MCF 10A (cell line): ENCODE measurements at regions not wholly inside any gene's neighbourhood (a gene's known extent, or its start where the extent isn't known, plus 50 kb on each side); places are given as distances from the start of the nearest gene placed in this dataset.

ENCODE experiments used
- BruUV-seq: library from RNA; stranded (reverse); fragments of 400-500 nt; replicated peaks from 2 replicates; lab custom pipeline; 2021; lab: Mats Ljungman, UMichigan
- CTCF ChIA-PET: fragments of 300-600 bp; sonication (Branson Sonifier 250); formaldehyde crosslinking; extraction: SDS; loops from one replicate; lab custom pipeline; 2021; ENCODE audit warnings: antibody characterized with exemption, inconsistent platforms; lab: Yijun Ruan, JAX
- POLR2A ChIA-PET: fragments of 300-600, 350-650 bp; sonication (Branson Sonifier 250); formaldehyde crosslinking; extraction: SDS; loops from one replicate; lab custom pipeline; 2020; ENCODE audit warnings: antibody characterized with exemption, inconsistent platforms; lab: Yijun Ruan, JAX
- DNase-seq: peaks from one replicate; pipeline ENCODE4 v3.0.0-alpha.2; 2018; ENCODE audit not compliant: unreplicated experiment
- H3K27ac Mint-ChIP-seq: one replicate; pipeline ENCODE4 v1.8.0; 2022; ENCODE audit warnings: mild to moderate bottlenecking, low read depth, mixed read lengths; ENCODE audit not compliant: unreplicated experiment
- H3K27me3 Mint-ChIP-seq: one replicate; pipeline ENCODE4 v1.8.0; 2022; ENCODE audit warnings: mixed read lengths; ENCODE audit not compliant: insufficient read depth, unreplicated experiment
- H3K36me3 Mint-ChIP-seq: one replicate; pipeline ENCODE4 v1.8.0; 2022; ENCODE audit warnings: mild to moderate bottlenecking, moderate library complexity, mixed read lengths; ENCODE audit not compliant: insufficient read depth, unreplicated experiment
- H3K4me1 Mint-ChIP-seq: one replicate; pipeline ENCODE4 v1.8.0; 2022; ENCODE audit warnings: mixed read lengths; ENCODE audit not compliant: insufficient read depth, unreplicated experiment
- H3K4me3 Mint-ChIP-seq: one replicate; pipeline ENCODE4 v1.8.0; 2022; ENCODE audit warnings: mild to moderate bottlenecking, moderate library complexity, mixed read lengths; ENCODE audit not compliant: unreplicated experiment
- H3K9me3 Mint-ChIP-seq: one replicate; pipeline ENCODE4 v1.8.0; 2022; ENCODE audit warnings: mixed read lengths; ENCODE audit not compliant: unreplicated experiment
- CTCF ChIP-seq: fragments of 200-600 bp; IDR thresholded peaks from one replicate; pipeline ENCODE4 v1.8.0; 2022; ENCODE audit warnings: antibody characterized with exemption, mild to moderate bottlenecking; ENCODE audit not compliant: unreplicated experiment
- intact Hi-C: fragments of 100-400 bp; cut with micrococcal nuclease; formaldehyde crosslinking; loops from 2 replicates; pipeline ENCODE4 v1.14.1; 2022

GRCh38 chr3:59565125-59565524, 515.3 kb upstream of the CFAP20DC start:
- POLR2A ChIA-PET = interaction anchor here (0.5 to 1.9 kb wide), 5 partner anchors 9 to 1045 kb away, joined by 3 to 17 read pairs (median 4); no protein-coding TSS in a partner anchor
- BruUV-seq = no TSS peak
- DNase-seq = no peak
- TF ChIP-seq CTCF = no peak
- H3K4me1 Mint-ChIP-seq = peaks cover 48% of the 10 kb centered on the region
- no peak overlapping the region for H3K27ac Mint-ChIP-seq
- CTCF ChIA-PET = interaction anchor here (0.6 to 1.2 kb wide), 3 partner anchors 11 to 111 kb away, joined by 3 read pairs; no protein-coding TSS in a partner anchor
- intact Hi-C loops = no loop called here
- H3K9me3 Mint-ChIP-seq = no peaks in the 10 kb centered on the region
- H3K36me3 Mint-ChIP-seq = no peaks in the 10 kb centered on the region
- no peaks in the 10 kb centered on the region for H3K27me3 Mint-ChIP-seq
- no peak overlapping the region for H3K4me3 Mint-ChIP-seq

GRCh38 chr3:59563966-59564365, 514.1 kb upstream of the CFAP20DC start:
- Mint-ChIP-seq H3K27me3 (no peaks in the 10 kb centered on the region), H3K4me1 (peaks cover 60% of the 10 kb centered on the region), H3K27ac (peak overlapping the region; percentile 25), H3K4me3 (no peak overlapping the region), H3K9me3 (no peaks in the 10 kb centered on the region), H3K36me3 (no peaks in the 10 kb centered on the region)
- intact Hi-C loops = no loop called here
- DNase-seq = no peak
- ChIA-PET POLR2A (interaction anchor here (1.1 kb wide), 1 partner anchor 9 kb away, joined by 4 read pairs; no protein-coding TSS in a partner anchor), CTCF (interaction anchor here (0.6 kb wide), 1 partner anchor 518 kb away, joined by 3 read pairs; no protein-coding TSS in a partner anchor)
- no peak for TF ChIP-seq CTCF
- no TSS peak for BruUV-seq

GRCh38 chr3:59563072-59563605, 513.3 kb upstream of the CFAP20DC start:
- intact Hi-C loops = no loop called here
- Mint-ChIP-seq H3K9me3 (no peaks in the 10 kb centered on the region), H3K4me1 (peaks cover 57% of the 10 kb centered on the region), H3K27ac (no peak overlapping the region), H3K4me3 (no peak overlapping the region), H3K27me3 (no peaks in the 10 kb centered on the region), H3K36me3 (no peaks in the 10 kb centered on the region)
- DNase-seq = peak; percentile 30
- POLR2A ChIA-PET = interaction anchor here (1.8 kb wide), 1 partner anchor 9 kb away, joined by 5 read pairs; no protein-coding TSS in a partner anchor
- CTCF ChIA-PET = interaction anchor here (0.9 to 1.2 kb wide), 2 partner anchors 12 to 247 kb away, joined by 4 to 5 read pairs; no protein-coding TSS in a partner anchor
- BruUV-seq = no TSS peak
- TF ChIP-seq CTCF = no peak

GRCh38 chr3:59559721-59560435, 510.1 kb upstream of the CFAP20DC start:
- BruUV-seq = no TSS peak
- ChIA-PET POLR2A (interaction anchor here (0.6 to 1.5 kb wide), 6 partner anchors 8 to 135 kb away, joined by 3 to 5 read pairs (median 3); no protein-coding TSS in a partner anchor), CTCF (interaction anchor here (1.1 to 1.4 kb wide), 3 partner anchors 10 to 298 kb away, joined by 3 to 4 read pairs (median 4); no protein-coding TSS in a partner anchor)
- Mint-ChIP-seq H3K9me3 (no peaks in the 10 kb centered on the region), H3K27ac (peak overlapping the region; percentile 65), H3K4me3 (no peak overlapping the region), H3K4me1 (peaks cover 45% of the 10 kb centered on the region), H3K27me3 (no peaks in the 10 kb centered on the region), H3K36me3 (no peaks in the 10 kb centered on the region)
- DNase-seq = peak; percentile 98
- TF ChIP-seq CTCF = no peak
- intact Hi-C loops = loop anchor here (5.0 kb wide), 4 partner anchors 78 to 563 kb away; no protein-coding TSS in a partner anchor
